ENCODE measurements at regions not wholly inside any gene's neighbourhood (a gene's known extent, or its start where the extent isn't known, plus 50 kb on each side); places are given as distances from the start of the nearest gene placed in this dataset.

GRCh38 chr11:34745195-34745594, 124.3 kb downstream of the EHF start:
- no TSS peak for BruUV-seq (replicated peaks)
- DNase-seq (ENCODE audit: low read depth, low spot score) (no peak), ATAC-seq (no peak)
- Histone ChIP-seq H3K4me2 (ENCODE audit: low read length) (no peak overlapping the region), H4K20me1 (ENCODE audit: insufficient read depth) (no peaks in the 10 kb centered on the region), H3K4me1 (ENCODE audit: control insufficient read depth in 1 of 2, insufficient read depth in 2 of 2, low read length in 2 of 2) (no peaks in the 10 kb centered on the region), H3K9ac (ENCODE audit: low read length) (no peak overlapping the region), H3K9me3 (ENCODE audit: control insufficient read depth in 1 of 2, insufficient read depth in 1 of 2, low read depth in 1 of 2, low read length in 2 of 2) (no peaks in the 10 kb centered on the region), H2AFZ (ENCODE audit: low read depth, low read length, poor library complexity, severe bottlenecking) (no peak overlapping the region), H3K79me2 (ENCODE audit: insufficient read depth, low read length) (no peaks in the 10 kb centered on the region), H3K27me3 (ENCODE audit: insufficient read depth, low read length) (no peaks in the 10 kb centered on the region), H3K4me3 (replicated peaks in 1 of 2; ENCODE audit: low read depth in 1 of 2, low read length in 2 of 2) (no peak overlapping the region), H3K36me3 (ENCODE audit: control insufficient read depth in 1 of 2, insufficient read depth in 2 of 2, low read length in 2 of 2) (no peaks in the 10 kb centered on the region), H3K9me2 (ENCODE audit: insufficient read depth) (no peaks in the 10 kb centered on the region), H3K27ac (ENCODE audit: low read depth, low read length) (no peak overlapping the region)
- ChIA-PET POLR2A (interaction anchor here (0.7 kb wide), 1 partner anchor 90 kb away, joined by 3 read pairs; no protein-coding TSS in a partner anchor), CTCF (no interaction called here), RAD21 (ENCODE audit: low non-redundant PET in 1 of 2, low total read pairs in 2 of 2, uncharacterized antibody in 2 of 2, unreplicated experiment in 2 of 2) (no interaction called here)
- TF ChIP-seq MAX (IDR thresholded peaks at IDR 0.05), result no peak
- TF ChIP-seq CTCF (IDR thresholded peaks at IDR 0.05 in 2 of 3, conservative IDR thresholded peaks at IDR 0.05 in 1 of 3; ENCODE audit: borderline replicate concordance in 1 of 3, insufficient read depth in 1 of 3, low read depth in 2 of 3, low read length in 2 of 3), result no peak
- TF ChIP-seq EZH2phosphoT487 (IDR thresholded peaks at IDR 0.05; ENCODE audit: borderline replicate concordance), result no peak
- TF ChIP-seq EZH2 (IDR thresholded peaks at IDR 0.05), result no peak
- no peak for TF ChIP-seq SIN3A (IDR thresholded peaks at IDR 0.05; ENCODE audit: low read depth)
- no peak for TF ChIP-seq REST (IDR thresholded peaks at IDR 0.05; ENCODE audit: low read depth)
- intact Hi-C loops (cut with micrococcal nuclease), result no loop called here
